IPS DF 4.7 (cell line): ENCODE measurements at regions not wholly inside any gene's neighbourhood (a gene's known extent, or its start where the extent isn't known, plus 50 kb on each side); places are given as distances from the start of the nearest gene placed in this dataset.

Experiments used
- DNase-seq: peaks from one replicate; pipeline ENCODE4 v3.0.0-alpha.2; 2013; ENCODE audit warnings: low spot score; ENCODE audit errors: extremely low read depth

DNA sequence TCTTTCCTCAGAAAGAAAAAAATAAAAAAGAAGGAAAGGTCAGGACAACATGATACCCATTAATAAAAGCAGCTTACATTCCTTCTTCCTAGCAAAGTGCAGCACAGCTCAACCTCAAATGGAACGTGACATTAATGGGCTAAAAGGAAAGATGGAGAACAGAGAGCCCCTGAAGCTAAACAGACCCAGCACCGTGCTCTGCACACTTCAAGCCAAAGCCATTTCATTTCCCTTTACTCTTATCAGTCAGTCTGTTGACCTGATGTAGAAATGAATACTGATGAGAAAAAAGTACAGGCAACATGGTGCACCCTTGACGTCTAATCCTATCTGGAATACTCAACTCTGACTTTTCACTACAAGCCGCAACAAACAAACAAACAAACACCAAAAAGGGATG is 57.7 kb upstream of the EDNRA start:
- DNase-seq = no peak

- DNase-seq = no peak
These were observed 55.9 kb upstream of the EDNRA start for GRCh38 chr4:147425019-147425418.

DNA sequence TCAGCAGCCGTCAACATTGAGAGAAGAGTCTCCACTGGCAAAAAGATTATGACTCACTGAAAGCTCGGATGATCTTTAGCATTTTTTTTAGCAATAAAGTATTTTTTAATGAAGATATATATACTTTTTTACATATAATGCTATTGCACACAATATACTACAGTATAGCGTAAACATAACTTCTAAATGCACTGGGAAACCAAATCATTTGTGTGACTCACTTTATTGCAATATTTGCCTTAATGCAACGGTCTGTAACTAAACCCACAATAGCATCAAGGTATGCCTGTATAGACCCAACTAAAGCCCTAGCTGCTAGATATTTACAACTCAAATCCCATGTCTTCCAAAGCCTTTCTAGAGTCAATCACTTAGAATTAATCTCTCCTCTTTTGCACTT is 52.3 kb upstream of the EDNRA start:
- DNase-seq = no peak

DNA sequence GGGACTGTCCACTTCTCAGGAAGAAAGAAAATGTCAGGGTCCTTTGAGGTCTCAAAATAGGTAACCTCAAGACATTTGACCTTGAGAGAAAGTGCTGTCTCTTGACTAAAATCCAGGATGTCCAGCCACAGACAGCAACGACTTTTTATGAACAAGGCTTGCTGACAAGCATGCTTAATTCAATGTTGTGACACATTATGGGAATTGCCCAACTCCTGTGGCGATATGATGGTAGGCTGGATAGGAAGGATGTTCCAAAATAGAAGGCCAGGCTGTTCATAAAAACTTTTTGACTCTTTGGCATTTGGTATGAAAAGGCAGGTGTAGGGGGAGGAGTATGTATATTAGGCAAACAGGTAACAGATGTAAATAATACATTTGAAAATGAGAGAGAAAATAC is 50.8 kb upstream of the EDNRA start:
- DNase-seq = no peak
